ENCODE measurements at regions not wholly inside any gene's neighbourhood (a gene's known extent, or its start where the extent isn't known, plus 50 kb on each side); places are given as distances from the start of the nearest gene placed in this dataset.
"Not testable (repeated sequence)": the region's sequence is repeated elsewhere in the genome, so short reads cannot be mapped to it uniquely, and the experiment has no call there.

DNA sequence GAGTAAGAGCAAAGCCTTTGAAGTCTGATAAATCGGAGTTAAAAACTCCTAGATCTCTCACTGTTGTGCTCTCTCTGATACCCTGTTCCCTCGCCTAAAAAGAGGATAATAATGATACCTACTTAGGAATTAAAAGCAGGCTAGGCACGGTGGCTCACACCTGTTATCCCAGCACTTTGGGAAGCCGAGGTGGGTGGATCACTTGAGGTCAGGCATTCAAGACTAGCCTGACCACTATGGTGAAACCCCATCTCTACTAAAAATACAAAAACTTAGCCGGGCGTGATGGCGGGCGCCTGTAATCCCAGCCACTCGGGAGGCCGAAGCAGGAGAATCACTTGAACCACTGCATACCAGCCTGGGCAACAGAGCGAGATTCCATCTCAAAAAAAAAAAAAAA, 68.1 kb upstream of the CDON start:
- TF ChIP-seq, protein P1, sequence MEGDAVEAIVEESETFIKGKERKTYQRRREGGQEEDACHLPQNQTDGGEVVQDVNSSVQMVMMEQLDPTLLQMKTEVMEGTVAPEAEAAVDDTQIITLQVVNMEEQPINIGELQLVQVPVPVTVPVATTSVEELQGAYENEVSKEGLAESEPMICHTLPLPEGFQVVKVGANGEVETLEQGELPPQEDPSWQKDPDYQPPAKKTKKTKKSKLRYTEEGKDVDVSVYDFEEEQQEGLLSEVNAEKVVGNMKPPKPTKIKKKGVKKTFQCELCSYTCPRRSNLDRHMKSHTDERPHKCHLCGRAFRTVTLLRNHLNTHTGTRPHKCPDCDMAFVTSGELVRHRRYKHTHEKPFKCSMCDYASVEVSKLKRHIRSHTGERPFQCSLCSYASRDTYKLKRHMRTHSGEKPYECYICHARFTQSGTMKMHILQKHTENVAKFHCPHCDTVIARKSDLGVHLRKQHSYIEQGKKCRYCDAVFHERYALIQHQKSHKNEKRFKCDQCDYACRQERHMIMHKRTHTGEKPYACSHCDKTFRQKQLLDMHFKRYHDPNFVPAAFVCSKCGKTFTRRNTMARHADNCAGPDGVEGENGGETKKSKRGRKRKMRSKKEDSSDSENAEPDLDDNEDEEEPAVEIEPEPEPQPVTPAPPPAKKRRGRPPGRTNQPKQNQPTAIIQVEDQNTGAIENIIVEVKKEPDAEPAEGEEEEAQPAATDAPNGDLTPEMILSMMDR (conservative IDR thresholded peaks at IDR 0.05 in 1 of 2, IDR thresholded peaks at IDR 0.05 in 1 of 2; ENCODE audit: extremely low read depth in 1 of 2, insufficient read depth in 1 of 2, low read depth in 1 of 2, low read length in 2 of 2): not testable (repeated sequence)
- TF ChIP-seq EZH2 (IDR thresholded peaks at IDR 0.05; ENCODE audit: borderline replicate concordance, low read length): not testable (repeated sequence)
